OCI-LY3 (cell line): ENCODE measurements at regions not wholly inside any gene's neighbourhood (a gene's known extent, or its start where the extent isn't known, plus 50 kb on each side); places are given as distances from the start of the nearest gene placed in this dataset.

Source experiments
- H2AFZ ChIP-seq: fragments of 200-600, 300-600 bp; shearing (Covaris generic); 2 replicates; pipeline ENCODE4 v1.6.0; 2014; ENCODE audit warnings: antibody characterized with exemption, low read depth, low read length
- H3K27ac ChIP-seq: fragments of 200-600, 300-600 bp; sonication (generic); 2 replicates; pipeline ENCODE4 v1.5.1; 2014; ENCODE audit warnings: mild to moderate bottlenecking, low read length, moderate library complexity, mixed read lengths
- H3K27me3 ChIP-seq: fragments of 200-600, 300-600 bp; sonication (generic); 2 replicates; pipeline ENCODE4 v1.6.1; 2014; ENCODE audit warnings: low read depth, low read length, mixed read lengths
- H3K36me3 ChIP-seq: fragments of 200-600, 300-600 bp; sonication (generic); replicated peaks from 2 replicates; pipeline ENCODE3; 2014; ENCODE audit warnings: low read depth, low read length, mixed read lengths
- H3K4me1 ChIP-seq: fragments of 300-600, 200-600 bp; sonication (generic); 2 replicates; pipeline ENCODE4 v1.6.1; 2014; ENCODE audit warnings: low read length, mixed read lengths
- H3K4me2 ChIP-seq: fragments of 200-600, 300-600 bp; sonication (generic); 2 replicates; pipeline ENCODE4 v1.6.1; 2014; ENCODE audit warnings: low read length, mixed read lengths
- H3K4me3 ChIP-seq: fragments of 300-600, 200-600 bp; sonication (generic); 2 replicates; pipeline ENCODE4 v1.5.1; 2014; ENCODE audit warnings: antibody characterized with exemption, mild to moderate bottlenecking, low read length, moderate library complexity
- H3K79me2 ChIP-seq: fragments of 300-600, 200-600 bp; shearing (Covaris generic); 2 replicates; pipeline ENCODE4 v1.6.1; 2014; ENCODE audit warnings: mild to moderate bottlenecking, low read length, mixed read lengths
- H3K9ac ChIP-seq: fragments of 300-600, 200-600 bp; shearing (Covaris generic); 2 replicates; pipeline ENCODE4 v1.6.0; 2014; ENCODE audit warnings: mild to moderate bottlenecking, low read length, moderate library complexity
- H3K9me3 ChIP-seq: fragments of 200-600, 300-600 bp; shearing (Covaris generic); 2 replicates; pipeline ENCODE4 v1.6.1; 2014; ENCODE audit warnings: low read length, mixed read lengths; ENCODE audit not compliant: insufficient read depth
- H4K20me1 ChIP-seq: fragments of 200-600, 300-600 bp; sonication (generic); 2 replicates; pipeline ENCODE4 v1.6.1; 2016; ENCODE audit warnings: low read length, mixed read lengths; ENCODE audit not compliant: insufficient read depth
- EZH2phosphoT487 ChIP-seq: fragments of 200-600 bp; shearing (Covaris generic); IDR thresholded peaks from 2 replicates; pipeline ENCODE4 v1.6.1; 2018; ENCODE audit warnings: antibody characterized with exemption, mixed run types, low read depth
- TF ChIP-seq, protein P1 (sequence below): fragments of 200-600, 300-600 bp; sonication (generic); IDR thresholded peaks from 2 replicates; pipeline ENCODE4 v1.5.1; 2014; ENCODE audit warnings: antibody characterized with exemption, low read length, low read depth

DNA sequence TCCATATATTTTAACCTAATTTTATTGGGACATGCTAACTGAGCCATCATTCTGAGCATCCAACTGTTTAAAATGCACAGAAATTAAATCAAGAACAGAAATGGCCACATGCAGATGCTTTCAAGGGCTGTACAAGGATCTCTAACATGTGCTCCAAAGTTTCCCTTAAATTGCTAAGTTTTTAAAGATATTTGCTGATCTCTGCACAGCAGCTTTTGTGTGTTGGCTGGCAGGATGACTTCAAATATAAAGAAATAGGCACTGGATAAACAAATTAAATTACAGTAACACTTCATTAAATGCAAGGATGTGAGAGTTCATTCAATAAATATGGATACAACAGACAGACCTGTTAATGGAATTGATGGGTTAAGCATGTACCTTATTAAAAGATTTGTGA lies 148.0 kb upstream of the MEOX2 start:
- Histone ChIP-seq H3K4me2 (no peak overlapping the region), H2AFZ (no peak overlapping the region), H3K9me3 (no peaks in the 10 kb centered on the region), H3K79me2 (no peaks in the 10 kb centered on the region), H3K27me3 (no peaks in the 10 kb centered on the region), H3K9ac (no peak overlapping the region), H3K36me3 (no peaks in the 10 kb centered on the region), H3K27ac (no peak overlapping the region), H4K20me1 (no peaks in the 10 kb centered on the region), H3K4me3 (no peak overlapping the region), H3K4me1 (no peaks in the 10 kb centered on the region)
- TF ChIP-seq, protein P1, sequence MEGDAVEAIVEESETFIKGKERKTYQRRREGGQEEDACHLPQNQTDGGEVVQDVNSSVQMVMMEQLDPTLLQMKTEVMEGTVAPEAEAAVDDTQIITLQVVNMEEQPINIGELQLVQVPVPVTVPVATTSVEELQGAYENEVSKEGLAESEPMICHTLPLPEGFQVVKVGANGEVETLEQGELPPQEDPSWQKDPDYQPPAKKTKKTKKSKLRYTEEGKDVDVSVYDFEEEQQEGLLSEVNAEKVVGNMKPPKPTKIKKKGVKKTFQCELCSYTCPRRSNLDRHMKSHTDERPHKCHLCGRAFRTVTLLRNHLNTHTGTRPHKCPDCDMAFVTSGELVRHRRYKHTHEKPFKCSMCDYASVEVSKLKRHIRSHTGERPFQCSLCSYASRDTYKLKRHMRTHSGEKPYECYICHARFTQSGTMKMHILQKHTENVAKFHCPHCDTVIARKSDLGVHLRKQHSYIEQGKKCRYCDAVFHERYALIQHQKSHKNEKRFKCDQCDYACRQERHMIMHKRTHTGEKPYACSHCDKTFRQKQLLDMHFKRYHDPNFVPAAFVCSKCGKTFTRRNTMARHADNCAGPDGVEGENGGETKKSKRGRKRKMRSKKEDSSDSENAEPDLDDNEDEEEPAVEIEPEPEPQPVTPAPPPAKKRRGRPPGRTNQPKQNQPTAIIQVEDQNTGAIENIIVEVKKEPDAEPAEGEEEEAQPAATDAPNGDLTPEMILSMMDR = no peak
- no peak for TF ChIP-seq EZH2phosphoT487

DNA sequence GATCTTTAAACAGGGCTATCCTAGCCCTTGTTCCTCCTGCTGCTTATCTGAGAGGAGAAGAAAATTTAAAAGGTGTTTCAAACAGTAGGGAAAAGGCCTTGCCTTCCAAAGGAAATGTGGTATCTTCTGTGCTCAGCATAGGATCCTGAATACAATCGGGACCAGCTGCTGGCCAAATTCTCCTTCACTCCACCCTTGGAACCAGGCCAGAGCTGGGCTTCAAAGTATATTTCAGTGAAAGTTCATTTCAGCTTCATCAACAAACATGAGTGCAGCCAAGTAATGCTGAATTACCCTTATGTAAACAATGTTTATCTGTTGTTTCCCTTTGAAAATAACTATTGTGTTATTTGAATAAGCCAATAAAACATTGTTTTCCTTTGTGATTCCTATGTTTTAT lies 146.5 kb upstream of the MEOX2 start:
- Histone ChIP-seq H3K4me2 (no peak overlapping the region), H3K79me2 (no peaks in the 10 kb centered on the region), H3K27ac (no peak overlapping the region), H2AFZ (no peak overlapping the region), H4K20me1 (no peaks in the 10 kb centered on the region), H3K9me3 (no peaks in the 10 kb centered on the region), H3K27me3 (no peaks in the 10 kb centered on the region), H3K36me3 (no peaks in the 10 kb centered on the region), H3K4me3 (no peak overlapping the region), H3K4me1 (no peaks in the 10 kb centered on the region), H3K9ac (no peak overlapping the region)
- TF ChIP-seq EZH2phosphoT487 = no peak
- TF ChIP-seq, protein P1 = no peak

DNA sequence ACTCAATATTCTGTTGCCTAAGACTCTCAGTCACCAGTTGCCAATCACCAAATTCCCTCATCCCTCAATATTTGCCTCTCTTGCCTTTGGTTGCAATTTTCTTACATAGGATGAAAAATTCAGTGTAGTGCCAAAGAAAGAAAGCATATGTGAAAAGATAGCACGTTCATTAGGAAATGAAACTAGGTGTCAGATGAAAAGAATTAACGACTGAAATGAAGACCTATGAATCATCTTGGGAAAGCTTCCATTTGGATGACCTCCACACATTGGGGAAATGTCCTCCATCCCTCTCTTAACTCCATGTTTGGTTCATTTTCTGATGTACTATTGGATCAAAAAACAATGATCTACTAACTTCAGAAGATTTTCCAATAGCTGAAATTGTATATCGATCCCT lies 145.1 kb upstream of the MEOX2 start:
- no peak overlapping the region for H3K4me3 ChIP-seq
- H3K36me3 ChIP-seq = no peaks in the 10 kb centered on the region
- H3K27me3 ChIP-seq = no peaks in the 10 kb centered on the region
- no peaks in the 10 kb centered on the region for H4K20me1 ChIP-seq
- no peak overlapping the region for H3K9ac ChIP-seq
- H3K9me3 ChIP-seq = no peaks in the 10 kb centered on the region
- H2AFZ ChIP-seq = no peak overlapping the region
- TF ChIP-seq, protein P1 = no peak
- no peak for TF ChIP-seq EZH2phosphoT487
- no peak overlapping the region for H3K4me2 ChIP-seq
- H3K79me2 ChIP-seq = no peaks in the 10 kb centered on the region
- H3K4me1 ChIP-seq = no peaks in the 10 kb centered on the region
- no peak overlapping the region for H3K27ac ChIP-seq

DNA sequence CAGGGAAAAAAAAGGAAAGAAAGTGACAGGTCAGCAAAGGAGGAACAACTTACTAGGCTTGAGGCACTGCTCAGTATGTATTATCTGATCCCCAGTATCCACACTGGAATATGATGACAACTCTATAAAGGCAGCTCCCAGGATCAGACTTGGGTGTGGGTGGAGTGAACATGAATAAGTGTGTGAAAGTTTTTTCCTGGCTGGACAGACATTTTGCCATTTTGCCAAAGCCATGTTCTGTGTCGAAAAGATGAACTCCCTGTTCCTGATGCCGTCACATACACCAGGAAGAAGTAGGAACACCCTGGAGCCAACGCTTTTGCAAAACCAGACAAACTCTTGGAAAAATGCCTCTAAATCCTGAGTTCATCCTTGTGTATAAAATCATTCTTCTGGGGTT lies 143.2 kb upstream of the MEOX2 start:
- Histone ChIP-seq H3K4me2 (no peak overlapping the region), H3K4me3 (no peak overlapping the region), H3K9me3 (no peaks in the 10 kb centered on the region), H3K36me3 (no peaks in the 10 kb centered on the region), H3K79me2 (no peaks in the 10 kb centered on the region), H3K4me1 (no peaks in the 10 kb centered on the region), H3K9ac (no peak overlapping the region), H3K27me3 (no peaks in the 10 kb centered on the region), H4K20me1 (no peaks in the 10 kb centered on the region), H2AFZ (no peak overlapping the region), H3K27ac (no peak overlapping the region)
- TF ChIP-seq EZH2phosphoT487 = no peak

DNA sequence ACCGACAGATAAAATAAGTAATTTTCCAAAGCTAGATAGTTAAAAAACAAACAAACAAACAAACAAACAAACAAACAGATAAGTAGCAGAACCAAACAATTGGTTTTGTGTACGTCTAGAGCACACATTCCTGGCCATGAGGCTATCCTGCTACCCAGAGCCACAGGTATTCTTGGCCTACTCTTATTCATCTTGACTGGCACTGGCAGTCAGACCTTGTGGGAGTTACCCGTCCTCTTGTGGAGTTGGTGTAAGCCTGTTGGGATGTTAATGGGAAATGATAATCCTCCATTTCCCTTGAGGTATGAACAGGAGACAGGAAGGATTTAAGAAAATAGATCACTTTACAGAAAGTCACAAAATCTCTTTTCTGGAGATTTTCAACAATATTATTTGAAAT lies 142.4 kb upstream of the MEOX2 start:
- Histone ChIP-seq H3K36me3 (no peaks in the 10 kb centered on the region), H4K20me1 (no peaks in the 10 kb centered on the region), H3K27ac (no peak overlapping the region), H3K27me3 (no peaks in the 10 kb centered on the region), H3K9me3 (no peaks in the 10 kb centered on the region), H3K79me2 (no peaks in the 10 kb centered on the region), H3K4me3 (no peak overlapping the region), H3K4me2 (no peak overlapping the region), H2AFZ (no peak overlapping the region), H3K9ac (no peak overlapping the region), H3K4me1 (no peaks in the 10 kb centered on the region)
- no peak for TF ChIP-seq EZH2phosphoT487
- TF ChIP-seq, protein P1 = no peak
